Adrenal gland (tissue), 5 donors: ENCODE measurements at regions not wholly inside any gene's neighbourhood (a gene's known extent, or its start where the extent isn't known, plus 50 kb on each side); places are given as distances from the start of the nearest gene placed in this dataset.
"Not testable (repeated sequence)": the region's sequence is repeated elsewhere in the genome, so short reads cannot be mapped to it uniquely, and the experiment has no call there.

Experiments used
- CTCF ChIP-seq, 6 experiments: fragments of 450-650 bp in 4 of 6; fragments of 200-600 bp in 2 of 6; sonication (generic) in 1 of 6; IDR thresholded peaks; 1 replicate in 5 of 6; 2 replicates in 1 of 6; pipeline versions ENCODE4 v1.5.1 to v1.8.0; 2016 to 2021; ENCODE audit warnings: antibody characterized with exemption in 6 of 6, mild to moderate bottlenecking in 2 of 6, moderate library complexity in 1 of 6
- POLR2A ChIP-seq, 2 donors: fragments of 450-650 bp; IDR thresholded peaks; one replicate each; pipeline ENCODE4 v1.6.1; 2017; ENCODE audit warnings: antibody characterized with exemption in 2 of 2, mild to moderate bottlenecking in 2 of 2, moderate library complexity in 1 of 2
- donor health status: DM: no; HTN: no; CAD: no.

- TF ChIP-seq CTCF, POLR2A (IDR thresholded peaks at IDR 0.05): not testable (repeated sequence)
Measured at GRCh38 chrX:128383846-128384245, 331.6 kb upstream of the ACTRT1 start.
